ENCODE measurements at regions not wholly inside any gene's neighbourhood (a gene's known extent, or its start where the extent isn't known, plus 50 kb on each side); places are given as distances from the start of the nearest gene placed in this dataset.

GRCh38 chr2:75367401-75367800 lies 168.1 kb upstream of the TACR1 start:
- no peak for DNase-seq (ENCODE audit: low spot score)
- H3K27me3 ChIP-seq (replicated peaks; ENCODE audit: insufficient read depth): no peaks in the 10 kb centered on the region
- ATAC-seq (ENCODE audit: insufficient number of reproducible peaks, low FRiP score, low read depth): no peak

GRCh38 chr2:75361486-75361885 lies 162.2 kb upstream of the TACR1 start:
- no peak for DNase-seq (ENCODE audit: low spot score)
- Histone ChIP-seq H3K36me3 (no peaks in the 10 kb centered on the region), H3K9me3 (no peaks in the 10 kb centered on the region), H3K27ac (no peak overlapping the region), H3K4me1 (ENCODE audit: control insufficient read depth in 1 of 2, low read depth in 2 of 2) (no peaks in the 10 kb centered on the region), H3K27me3 (replicated peaks; ENCODE audit: insufficient read depth) (no peaks in the 10 kb centered on the region), H3K4me3 (no peak overlapping the region)
- no peak for ATAC-seq (ENCODE audit: insufficient number of reproducible peaks, low FRiP score, low read depth)
- TF ChIP-seq CTCF (IDR thresholded peaks at IDR 0.05): no peak

More at GRCh38 chr2:75367401-75367800, 168.1 kb upstream of the TACR1 start:
- Histone ChIP-seq H3K4me1 (ENCODE audit: control insufficient read depth in 1 of 2, low read depth in 2 of 2) (no peaks in the 10 kb centered on the region), H3K27ac (no peak overlapping the region), H3K9me3 (no peaks in the 10 kb centered on the region), H3K36me3 (no peaks in the 10 kb centered on the region), H3K4me3 (no peak overlapping the region)
- no peak for TF ChIP-seq CTCF (IDR thresholded peaks at IDR 0.05)

DNA sequence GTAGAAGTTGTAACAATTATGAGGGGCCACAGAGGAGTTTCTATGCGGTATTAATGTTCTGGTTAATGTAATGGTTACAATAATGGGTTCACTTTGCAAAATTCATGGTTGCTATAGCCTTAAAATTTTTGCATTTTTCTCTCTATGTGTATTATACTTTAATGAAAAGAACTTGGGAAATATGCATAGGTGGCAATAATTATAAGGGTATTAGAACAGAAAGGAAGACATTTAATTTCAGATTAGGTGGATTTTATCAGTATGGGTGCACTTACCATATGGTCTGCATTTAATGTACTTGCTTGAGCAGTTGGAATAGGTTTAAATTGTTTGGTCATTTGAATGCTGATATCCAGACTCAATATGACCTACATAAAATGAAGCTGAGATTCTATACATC lies 161.6 kb upstream of the TACR1 start:
- no peaks in the 10 kb centered on the region for H3K27me3 ChIP-seq (replicated peaks; ENCODE audit: insufficient read depth)
- H3K27ac ChIP-seq: no peak overlapping the region
- no peak for DNase-seq (ENCODE audit: low spot score)
- ATAC-seq (ENCODE audit: insufficient number of reproducible peaks, low FRiP score, low read depth): no peak
- H3K4me1 ChIP-seq (ENCODE audit: control insufficient read depth in 1 of 2, low read depth in 2 of 2): no peaks in the 10 kb centered on the region
- TF ChIP-seq CTCF (IDR thresholded peaks at IDR 0.05): no peak
- no peaks in the 10 kb centered on the region for H3K9me3 ChIP-seq
- no peaks in the 10 kb centered on the region for H3K36me3 ChIP-seq
- no peak overlapping the region for H3K4me3 ChIP-seq

DNA sequence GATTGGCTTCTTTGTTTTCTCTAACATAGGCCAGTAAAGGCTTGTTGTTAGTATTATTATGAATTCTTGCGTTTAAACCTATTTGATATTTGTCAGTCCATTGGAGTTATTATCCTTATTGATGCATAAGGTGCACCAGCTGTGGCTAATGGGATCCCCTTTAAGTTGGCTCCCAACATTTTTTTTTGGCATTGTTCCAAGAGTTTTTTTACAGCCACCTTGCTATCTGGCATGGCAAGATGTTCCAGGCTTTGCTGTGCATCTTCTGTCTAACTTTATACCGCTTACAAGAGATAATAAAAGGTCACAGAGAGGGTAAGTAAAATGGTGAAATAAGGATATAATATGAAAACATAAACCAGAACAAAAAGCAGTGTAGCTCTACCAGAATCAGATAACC lies 157.5 kb upstream of the TACR1 start:
- no peak for ATAC-seq (ENCODE audit: insufficient number of reproducible peaks, low FRiP score, low read depth)

DNA sequence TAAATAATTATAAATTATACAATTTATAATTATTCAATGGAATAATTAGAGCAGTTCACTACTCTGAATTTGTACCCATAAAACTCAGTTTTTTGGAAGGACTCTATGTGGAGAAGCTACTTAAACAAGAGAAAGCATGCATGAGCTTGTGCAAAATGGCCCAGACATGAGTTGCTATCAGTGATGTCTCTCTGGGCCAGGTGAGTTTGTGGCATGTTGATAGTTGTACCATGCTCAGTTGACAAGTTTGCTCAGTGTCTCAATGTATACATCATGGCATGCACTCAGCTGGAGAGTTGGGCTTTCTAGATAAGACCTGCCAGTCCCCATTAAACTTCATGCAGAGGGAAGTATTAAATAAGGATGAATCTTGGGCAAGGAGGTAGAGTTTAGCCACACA lies 153.8 kb upstream of the TACR1 start:
- H3K4me1 ChIP-seq (ENCODE audit: control insufficient read depth in 1 of 2, low read depth in 2 of 2): no peaks in the 10 kb centered on the region
- no peaks in the 10 kb centered on the region for H3K36me3 ChIP-seq
- H3K9me3 ChIP-seq: no peaks in the 10 kb centered on the region
- no peak for ATAC-seq (ENCODE audit: insufficient number of reproducible peaks, low FRiP score, low read depth)
- DNase-seq (ENCODE audit: low spot score): no peak
- no peaks in the 10 kb centered on the region for H3K27me3 ChIP-seq (replicated peaks; ENCODE audit: insufficient read depth)
- no peak overlapping the region for H3K27ac ChIP-seq
- H3K4me3 ChIP-seq: no peak overlapping the region
- TF ChIP-seq CTCF (IDR thresholded peaks at IDR 0.05): no peak

More for the DNA sequence above, 157.5 kb upstream of the TACR1 start:
- H3K27me3 ChIP-seq (replicated peaks; ENCODE audit: insufficient read depth): no peaks in the 10 kb centered on the region
- H3K4me3 ChIP-seq: no peak overlapping the region
- no peak overlapping the region for H3K27ac ChIP-seq
- no peak for DNase-seq (ENCODE audit: low spot score)
- TF ChIP-seq CTCF (IDR thresholded peaks at IDR 0.05): no peak
- no peaks in the 10 kb centered on the region for H3K36me3 ChIP-seq
- H3K4me1 ChIP-seq (ENCODE audit: control insufficient read depth in 1 of 2, low read depth in 2 of 2): no peaks in the 10 kb centered on the region
- no peaks in the 10 kb centered on the region for H3K9me3 ChIP-seq

Measured in thoracic aorta (tissue), 2 donors.